DOHH2 (cell line): ENCODE measurements at regions not wholly inside any gene's neighbourhood (a gene's known extent, or its start where the extent isn't known, plus 50 kb on each side); places are given as distances from the start of the nearest gene placed in this dataset.

Experiments
- H3F3A ChIP-seq: fragments of 200-600 bp; sonication (generic), shearing (Covaris generic); 2 replicates; pipeline ENCODE4 v1.6.0; 2016; ENCODE audit warnings: antibody characterized with exemption, mild to moderate bottlenecking; ENCODE audit not compliant: control insufficient read depth, insufficient read depth
- H3K27ac ChIP-seq: fragments of 200-600 bp; sonication (generic); 2 replicates; pipeline ENCODE4 v1.5.1; 2014; ENCODE audit warnings: low read depth, mild to moderate bottlenecking, low read length, moderate library complexity
- H3K27me3 ChIP-seq: fragments of 200-600 bp; sonication (generic); 2 replicates; pipeline ENCODE4 v1.6.1; 2014; ENCODE audit warnings: mild to moderate bottlenecking, low read length, mixed read lengths; ENCODE audit not compliant: control insufficient read depth
- H3K36me3 ChIP-seq: fragments of 200-600 bp; sonication (generic); 2 replicates; pipeline ENCODE4 v1.6.1; 2014; ENCODE audit warnings: mild to moderate bottlenecking, low read length, moderate library complexity, mixed read lengths; ENCODE audit not compliant: control insufficient read depth
- H3K4me1 ChIP-seq: fragments of 200-600 bp; sonication (generic); 2 replicates; pipeline ENCODE4 v1.6.1; 2014; ENCODE audit warnings: mild to moderate bottlenecking, low read length, mixed read lengths; ENCODE audit not compliant: control insufficient read depth
- H3K4me2 ChIP-seq: fragments of 200-600 bp; sonication (generic); 2 replicates; pipeline ENCODE4 v1.6.0; 2014; ENCODE audit warnings: mild to moderate bottlenecking, low read length, moderate library complexity
- H3K4me3 ChIP-seq: fragments of 200-600 bp; sonication (generic); 2 replicates; pipeline ENCODE4 v1.5.1; 2014; ENCODE audit warnings: mild to moderate bottlenecking, low read length, mixed read lengths
- H3K79me2 ChIP-seq: fragments of 200-600 bp; sonication (generic); 2 replicates; pipeline ENCODE4 v1.6.1; 2014; ENCODE audit warnings: mild to moderate bottlenecking, low read length, mixed read lengths; ENCODE audit not compliant: control insufficient read depth
- H3K9me2 ChIP-seq: fragments of 200-600 bp; sonication (generic); replicated peaks from 2 replicates; pipeline ENCODE4 v1.6.1; 2014; ENCODE audit warnings: mild to moderate bottlenecking, low read length, mixed read lengths; ENCODE audit not compliant: control insufficient read depth
- H3K9me3 ChIP-seq: fragments of 200-600 bp; sonication (generic); 2 replicates; pipeline ENCODE4 v1.6.1; 2014; ENCODE audit warnings: antibody characterized with exemption, low read length, mixed read lengths; ENCODE audit not compliant: control insufficient read depth, insufficient read depth
- H4K20me1 ChIP-seq: fragments of 200-600 bp; sonication (generic); 2 replicates; pipeline ENCODE4 v1.6.0; 2014; ENCODE audit warnings: low read depth, mild to moderate bottlenecking, antibody characterized with exemption, low read length, moderate library complexity; ENCODE audit not compliant: control insufficient read depth, insufficient read depth
- EZH2phosphoT487 ChIP-seq: fragments of 200-600 bp; sonication (generic); IDR thresholded peaks from 2 replicates; pipeline ENCODE4 v1.6.1; 2017; ENCODE audit warnings: borderline replicate concordance, mild to moderate bottlenecking, antibody characterized with exemption, low read length, moderate library complexity, mixed read lengths
- TF ChIP-seq, protein P1 (sequence below): fragments of 200-600 bp; sonication (generic); IDR thresholded peaks from one replicate; pipeline ENCODE4 v1.5.1; 2014; ENCODE audit warnings: antibody characterized with exemption, mild to moderate bottlenecking, low read depth, low read length; ENCODE audit not compliant: poor library complexity, severe bottlenecking

DNA sequence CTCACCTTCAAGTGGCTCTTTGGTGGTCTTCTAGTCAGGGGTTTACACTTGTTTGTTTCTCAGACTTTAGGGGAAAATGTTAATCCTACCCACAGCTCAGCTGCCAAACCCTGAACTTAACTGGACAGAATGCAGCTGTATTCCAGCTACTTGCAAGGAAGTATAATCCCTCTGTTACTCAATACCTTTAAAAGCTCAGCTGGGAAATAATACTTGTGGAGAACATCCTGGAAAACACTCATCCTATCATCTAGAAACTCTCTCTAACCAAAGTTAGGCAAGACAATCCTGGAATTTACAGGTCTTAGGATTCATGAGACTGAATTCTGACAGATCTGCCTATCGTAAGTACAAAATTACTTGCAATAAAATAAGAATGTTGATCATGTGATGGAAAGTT is 404.1 kb downstream of the ADAMTS20 start:
- no peak overlapping the region for H3K4me2 ChIP-seq
- H3K4me3 ChIP-seq: no peak overlapping the region
- H3K27me3 ChIP-seq: no peaks in the 10 kb centered on the region
- H3K79me2 ChIP-seq: no peaks in the 10 kb centered on the region
- H3K9me3 ChIP-seq: no peaks in the 10 kb centered on the region
- H3K36me3 ChIP-seq: no peaks in the 10 kb centered on the region
- TF ChIP-seq, protein P1, sequence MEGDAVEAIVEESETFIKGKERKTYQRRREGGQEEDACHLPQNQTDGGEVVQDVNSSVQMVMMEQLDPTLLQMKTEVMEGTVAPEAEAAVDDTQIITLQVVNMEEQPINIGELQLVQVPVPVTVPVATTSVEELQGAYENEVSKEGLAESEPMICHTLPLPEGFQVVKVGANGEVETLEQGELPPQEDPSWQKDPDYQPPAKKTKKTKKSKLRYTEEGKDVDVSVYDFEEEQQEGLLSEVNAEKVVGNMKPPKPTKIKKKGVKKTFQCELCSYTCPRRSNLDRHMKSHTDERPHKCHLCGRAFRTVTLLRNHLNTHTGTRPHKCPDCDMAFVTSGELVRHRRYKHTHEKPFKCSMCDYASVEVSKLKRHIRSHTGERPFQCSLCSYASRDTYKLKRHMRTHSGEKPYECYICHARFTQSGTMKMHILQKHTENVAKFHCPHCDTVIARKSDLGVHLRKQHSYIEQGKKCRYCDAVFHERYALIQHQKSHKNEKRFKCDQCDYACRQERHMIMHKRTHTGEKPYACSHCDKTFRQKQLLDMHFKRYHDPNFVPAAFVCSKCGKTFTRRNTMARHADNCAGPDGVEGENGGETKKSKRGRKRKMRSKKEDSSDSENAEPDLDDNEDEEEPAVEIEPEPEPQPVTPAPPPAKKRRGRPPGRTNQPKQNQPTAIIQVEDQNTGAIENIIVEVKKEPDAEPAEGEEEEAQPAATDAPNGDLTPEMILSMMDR: no peak
- no peak for TF ChIP-seq EZH2phosphoT487
- H3F3A ChIP-seq: no peaks in the 10 kb centered on the region
- H3K4me1 ChIP-seq: no peaks in the 10 kb centered on the region
- no peaks in the 10 kb centered on the region for H4K20me1 ChIP-seq
- no peaks in the 10 kb centered on the region for H3K9me2 ChIP-seq
- no peak overlapping the region for H3K27ac ChIP-seq

DNA sequence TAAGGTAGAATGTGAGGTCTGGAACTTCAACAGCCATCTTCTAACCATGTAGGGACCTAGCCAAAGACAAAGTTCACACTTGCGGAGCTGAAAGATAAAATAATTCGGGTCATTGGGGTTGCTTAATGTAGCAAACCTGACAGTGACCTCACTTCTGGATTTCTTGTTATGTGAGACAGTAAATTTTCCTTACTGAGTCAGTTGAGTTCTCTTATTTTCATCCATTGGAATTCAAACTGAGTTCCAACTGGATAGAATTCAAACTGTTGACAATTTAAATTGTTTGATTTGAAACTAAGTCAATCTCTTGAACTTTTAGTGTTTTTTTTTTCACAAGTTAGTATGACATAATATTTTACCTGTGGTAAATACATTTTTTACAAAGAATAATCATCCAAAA is 406.5 kb downstream of the ADAMTS20 start:
- Histone ChIP-seq H3K4me2 (no peak overlapping the region), H4K20me1 (no peaks in the 10 kb centered on the region), H3K9me2 (no peaks in the 10 kb centered on the region), H3K27ac (no peak overlapping the region), H3F3A (no peaks in the 10 kb centered on the region), H3K27me3 (no peaks in the 10 kb centered on the region), H3K4me3 (no peak overlapping the region), H3K4me1 (no peaks in the 10 kb centered on the region), H3K9me3 (no peaks in the 10 kb centered on the region), H3K79me2 (no peaks in the 10 kb centered on the region), H3K36me3 (no peaks in the 10 kb centered on the region)
- TF ChIP-seq, protein P1: no peak
- no peak for TF ChIP-seq EZH2phosphoT487

DNA sequence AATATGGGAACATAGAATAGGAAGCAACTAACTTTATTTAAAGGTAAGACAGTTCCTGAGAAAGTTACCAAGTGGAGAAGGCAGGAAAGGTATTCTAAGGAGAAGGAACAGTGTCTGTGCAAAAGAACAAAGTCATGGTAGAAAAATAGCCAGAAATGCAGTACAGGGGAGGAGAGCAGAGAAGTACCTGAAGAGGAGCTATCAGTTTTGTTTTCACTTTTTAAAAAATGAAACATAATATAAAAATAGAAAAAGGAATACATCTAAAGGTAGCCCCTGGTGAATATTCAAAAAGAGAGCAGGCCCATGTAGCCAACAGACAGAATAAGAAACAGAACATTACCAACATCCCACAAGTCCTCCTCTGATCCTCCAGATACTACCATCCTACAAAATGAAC is 408.7 kb downstream of the ADAMTS20 start:
- no peaks in the 10 kb centered on the region for H3K36me3 ChIP-seq
- H3K4me2 ChIP-seq: no peak overlapping the region

More for the DNA sequence above, 408.7 kb downstream of the ADAMTS20 start:
- H3K9me3 ChIP-seq: no peaks in the 10 kb centered on the region
- no peak for TF ChIP-seq EZH2phosphoT487
- TF ChIP-seq, protein P1: no peak
- H3K79me2 ChIP-seq: no peaks in the 10 kb centered on the region
- H3K27me3 ChIP-seq: no peaks in the 10 kb centered on the region
- H3K27ac ChIP-seq: no peak overlapping the region
- no peaks in the 10 kb centered on the region for H3K9me2 ChIP-seq
- H3K4me1 ChIP-seq: no peaks in the 10 kb centered on the region
- no peaks in the 10 kb centered on the region for H3F3A ChIP-seq
- no peak overlapping the region for H3K4me3 ChIP-seq
- no peaks in the 10 kb centered on the region for H4K20me1 ChIP-seq
